GM19463 (cell line): ENCODE measurements at regions not wholly inside any gene's neighbourhood (a gene's known extent, or its start where the extent isn't known, plus 50 kb on each side); places are given as distances from the start of the nearest gene placed in this dataset.

Experiments
- ATAC-seq: cut with Tn5 transposase; IDR thresholded peaks from one replicate; pipeline ENCODE4 v1.9.1; 2021; ENCODE audit warnings: mild to moderate bottlenecking, moderate library complexity; ENCODE audit not compliant: unreplicated experiment

DNA sequence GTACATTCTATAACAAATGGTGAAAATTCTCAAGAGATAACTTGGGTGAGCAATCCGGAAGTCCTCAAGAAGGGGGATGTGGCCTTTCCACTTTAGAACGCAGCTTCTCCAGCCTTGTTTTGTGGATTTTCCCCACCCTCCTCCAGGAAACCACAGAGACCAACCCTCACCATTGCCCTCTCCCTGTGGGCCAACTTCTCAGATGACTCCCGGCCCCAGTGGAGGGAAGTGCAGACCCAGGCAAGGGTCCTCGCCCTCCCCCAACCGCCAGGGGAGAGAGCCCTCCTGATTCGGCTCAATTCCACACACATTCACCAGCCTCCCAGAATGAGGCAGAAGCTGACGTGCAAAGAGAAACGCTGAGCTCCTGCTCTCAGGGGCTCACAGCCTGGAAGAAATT lies 277.2 kb downstream of the EIPR1 start:
- ATAC-seq, result no peak

DNA sequence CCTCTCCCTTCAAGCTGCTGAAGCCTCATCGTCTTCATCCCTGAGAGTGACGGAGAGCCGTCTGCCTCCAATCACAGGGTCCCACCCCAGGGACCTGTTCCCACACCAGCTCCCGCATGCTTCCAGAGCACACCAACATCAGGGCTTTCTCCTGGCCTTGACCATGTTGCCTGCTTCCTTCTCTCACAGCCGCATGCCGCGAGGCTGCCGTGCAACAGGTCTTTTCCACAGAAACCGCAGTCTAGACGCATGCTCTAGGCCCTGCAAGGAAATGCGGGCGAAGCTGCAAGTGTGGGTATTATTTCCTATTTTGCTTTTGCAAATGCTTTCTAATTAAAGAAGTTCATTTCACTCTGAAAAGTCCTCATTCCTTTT lies 277.8 kb downstream of the EIPR1 start:
- no peak for ATAC-seq

DNA sequence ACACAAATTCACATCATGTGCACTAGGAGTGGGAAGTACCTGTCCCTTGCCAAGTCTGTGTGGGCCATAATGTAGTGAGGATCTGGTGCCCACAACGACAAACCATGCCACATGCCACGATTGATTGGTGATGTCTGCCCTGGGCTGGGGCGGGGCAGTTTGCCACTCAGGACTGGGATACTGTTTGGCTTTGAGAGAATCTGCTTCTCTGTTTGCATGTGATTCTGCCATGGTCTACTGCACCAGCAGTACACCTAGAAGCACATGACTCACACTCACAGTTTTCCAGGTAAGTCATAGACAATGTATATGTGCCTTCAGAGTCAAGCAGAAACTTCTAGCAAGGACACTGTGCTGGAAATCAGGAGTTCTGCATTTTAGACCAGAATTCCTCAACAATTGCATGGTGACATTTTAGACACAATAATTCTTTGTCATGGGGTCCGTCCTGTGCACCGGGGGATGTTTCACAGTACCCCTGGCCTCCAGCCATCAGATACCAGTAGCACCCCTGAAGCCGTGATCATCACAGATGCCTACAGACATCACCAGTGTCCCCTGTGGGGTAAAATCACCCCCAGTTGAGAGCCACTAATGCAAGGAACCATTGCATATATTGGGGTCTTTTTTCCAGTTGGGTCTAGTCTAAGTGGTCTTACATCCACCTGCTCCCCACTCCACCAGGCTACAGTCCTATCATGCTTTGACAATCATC lies 278.3 kb downstream of the EIPR1 start:
- no peak for ATAC-seq

GRCh38 chr2:3098231-3098630 lies 279.4 kb downstream of the EIPR1 start:
- no peak for ATAC-seq

GRCh38 chr2:3097804-3098203 lies 279.8 kb downstream of the EIPR1 start:
- no peak for ATAC-seq

DNA sequence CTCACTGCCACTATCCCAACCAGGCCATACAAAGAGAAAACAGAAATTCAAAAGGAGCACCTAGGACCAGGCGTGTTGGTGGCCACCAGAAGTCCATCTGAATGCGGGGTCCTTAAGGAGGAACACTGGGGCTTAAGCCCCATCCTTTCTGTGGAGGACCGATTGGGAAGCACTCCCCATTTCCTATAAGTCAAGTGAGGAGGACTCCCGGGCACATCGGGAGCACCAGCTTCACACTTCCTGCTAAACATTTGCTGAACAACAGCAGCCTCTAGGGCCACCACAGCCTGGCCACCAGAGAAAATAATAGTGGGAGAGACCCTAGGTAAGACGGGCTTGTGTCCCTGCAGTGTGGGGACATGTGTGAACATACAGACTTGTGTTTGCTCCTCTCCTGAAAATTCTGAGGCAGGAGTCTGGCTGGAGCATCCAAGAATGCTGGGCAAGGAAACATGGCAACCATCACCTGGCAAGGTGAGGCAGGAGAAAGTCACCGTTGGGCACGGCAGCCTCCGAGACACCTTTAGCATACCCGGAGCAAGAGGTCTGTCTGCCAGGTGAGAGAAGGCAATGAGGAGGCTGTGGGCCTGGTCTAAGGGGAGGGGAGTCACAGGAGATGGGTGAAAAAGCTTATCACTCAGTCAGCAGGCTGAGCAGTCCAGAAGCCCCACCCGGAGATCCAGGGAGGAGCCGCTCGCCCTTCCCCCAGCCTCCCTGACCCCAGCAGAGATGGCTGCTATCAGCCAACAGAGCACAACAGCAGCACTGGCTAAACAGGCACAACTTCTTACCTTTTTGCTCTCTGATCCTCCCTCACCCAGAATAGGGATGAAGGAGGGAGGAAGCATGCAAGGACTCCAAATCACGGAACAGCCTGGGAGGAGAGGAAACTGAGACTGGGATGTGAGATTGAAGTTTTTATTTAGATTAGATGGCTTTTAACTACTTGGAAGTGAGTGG lies 282.3 kb downstream of the EIPR1 start:
- no peak for ATAC-seq

GRCh38 chr2:3094318-3094717 lies 283.3 kb downstream of the EIPR1 start:
- ATAC-seq, result no peak

DNA sequence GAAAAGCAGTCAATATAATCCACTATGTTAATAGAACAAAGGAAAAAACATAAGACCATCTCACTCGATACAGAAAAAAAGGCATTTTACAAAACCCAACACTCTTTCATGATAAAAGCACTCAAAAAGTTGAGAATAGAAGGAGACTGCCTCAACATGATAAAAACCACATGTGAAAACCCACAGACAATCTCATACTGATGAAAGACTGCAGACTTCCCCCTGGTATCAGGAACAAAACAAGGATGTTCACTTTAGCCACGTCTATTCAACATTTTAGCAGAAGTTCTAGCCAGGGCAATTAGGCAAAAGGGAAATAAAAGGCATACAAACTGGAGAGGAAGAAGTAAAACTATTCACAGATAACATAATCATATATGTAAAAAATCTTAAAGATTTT lies 285.9 kb downstream of the EIPR1 start:
- ATAC-seq, result no peak

DNA sequence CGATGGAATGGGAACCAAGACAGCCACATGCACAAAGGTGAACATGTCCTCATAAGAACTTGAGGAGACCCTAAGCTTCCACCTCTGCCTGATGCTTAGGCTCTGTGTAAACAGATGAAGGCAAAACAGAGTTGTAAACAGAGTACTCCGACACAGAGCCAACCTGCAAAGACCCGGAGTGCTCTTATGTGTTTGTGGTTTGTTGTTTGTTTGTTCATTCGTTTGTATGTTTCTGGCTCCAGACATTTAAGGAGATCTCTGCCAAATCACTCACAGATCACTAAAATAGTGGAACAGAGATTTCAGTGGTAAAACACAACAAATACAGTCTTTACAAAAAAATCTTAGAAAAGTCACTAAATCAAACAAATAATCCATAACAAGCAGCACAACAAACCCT lies 294.9 kb downstream of the EIPR1 start:
- ATAC-seq, result no peak

DNA sequence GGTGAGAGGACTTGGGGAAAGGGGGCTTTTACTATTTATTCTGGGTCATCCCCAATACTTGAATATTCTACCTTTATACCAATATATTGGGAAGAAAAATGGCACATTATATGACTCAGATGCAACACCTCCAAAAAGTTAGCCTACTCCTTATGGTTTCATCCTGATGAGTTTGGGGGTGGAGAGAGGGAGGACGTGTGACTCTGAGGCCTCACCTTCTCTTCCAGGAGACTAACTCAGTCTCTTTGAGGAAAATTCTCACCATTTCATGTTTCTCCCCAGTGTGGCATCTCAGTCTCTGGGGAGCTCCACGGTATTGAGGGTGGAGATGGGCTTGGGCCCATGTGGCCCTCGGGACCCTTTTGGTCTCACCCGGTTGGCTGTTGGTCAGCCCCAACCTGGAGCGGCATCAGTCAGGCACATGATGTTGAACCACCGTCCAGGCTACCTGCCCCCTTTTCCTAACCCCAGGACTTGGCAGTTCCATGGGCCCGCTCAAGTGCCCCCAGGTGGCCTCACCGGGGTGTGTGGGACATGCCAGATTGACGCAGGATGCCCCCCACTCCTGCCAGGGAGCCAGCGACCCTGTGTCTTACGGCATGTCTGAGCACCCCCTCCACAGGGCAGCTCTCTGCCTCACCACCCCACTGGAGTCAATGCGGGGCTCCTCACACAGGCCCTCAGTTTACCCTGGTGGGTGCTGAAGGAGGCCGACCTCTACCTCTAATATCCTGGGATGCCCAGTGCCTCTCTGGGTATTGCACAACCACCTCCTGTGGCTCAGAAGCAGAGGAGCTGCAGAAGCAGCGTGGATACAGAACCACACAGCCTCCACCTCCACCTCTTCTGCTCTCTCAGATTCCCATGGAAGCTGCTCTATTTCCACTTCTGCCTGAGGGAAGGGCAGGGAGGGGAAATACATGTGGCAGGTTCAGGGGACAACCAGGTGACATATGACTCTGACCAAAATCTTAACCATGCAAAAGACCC lies 297.4 kb downstream of the EIPR1 start:
- no peak for ATAC-seq

- no peak for ATAC-seq
Measured at GRCh38 chr2:3079466-3079865, 298.2 kb downstream of the EIPR1 start.

- no peak for ATAC-seq
Measured at GRCh38 chr2:3078684-3079083, 298.9 kb downstream of the EIPR1 start.

DNA sequence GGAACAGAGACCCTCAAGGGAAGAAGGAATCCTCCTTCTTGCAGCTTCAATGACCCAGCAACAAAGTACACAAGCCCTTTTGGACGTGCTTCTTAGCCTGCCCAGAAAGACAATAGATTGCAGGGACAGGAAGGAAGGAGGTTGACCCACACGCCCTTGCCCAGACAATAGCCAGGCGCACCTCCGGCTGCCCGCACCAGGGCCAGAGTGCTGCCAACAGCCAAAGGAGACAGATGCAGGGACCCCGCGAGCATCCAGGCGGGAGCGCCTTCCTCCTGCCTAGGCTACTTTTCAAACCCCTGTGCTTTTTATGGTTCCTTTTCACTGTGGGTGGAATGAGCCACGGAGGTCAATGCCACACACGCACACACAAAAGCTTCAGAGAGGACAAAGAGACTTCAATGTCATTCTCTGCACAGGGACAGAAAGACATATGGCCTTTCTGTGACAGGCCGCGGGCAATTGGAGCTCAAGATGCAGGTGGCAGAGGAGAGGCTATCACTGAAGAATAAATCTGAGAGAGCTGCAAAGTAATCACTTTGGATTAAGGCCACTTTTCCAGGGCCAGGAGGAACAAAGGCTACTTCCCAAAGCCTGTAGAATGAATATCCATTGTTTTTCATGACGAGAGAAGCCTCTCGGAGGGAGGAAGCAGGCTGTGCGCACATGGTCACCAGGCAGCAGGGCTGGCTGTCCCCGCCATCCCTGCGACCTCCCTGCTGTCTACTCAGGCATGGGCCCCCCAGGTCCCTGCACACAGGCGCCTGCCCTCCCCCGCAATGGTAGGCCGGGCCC lies 300.6 kb downstream of the EIPR1 start:
- ATAC-seq, result no peak

DNA sequence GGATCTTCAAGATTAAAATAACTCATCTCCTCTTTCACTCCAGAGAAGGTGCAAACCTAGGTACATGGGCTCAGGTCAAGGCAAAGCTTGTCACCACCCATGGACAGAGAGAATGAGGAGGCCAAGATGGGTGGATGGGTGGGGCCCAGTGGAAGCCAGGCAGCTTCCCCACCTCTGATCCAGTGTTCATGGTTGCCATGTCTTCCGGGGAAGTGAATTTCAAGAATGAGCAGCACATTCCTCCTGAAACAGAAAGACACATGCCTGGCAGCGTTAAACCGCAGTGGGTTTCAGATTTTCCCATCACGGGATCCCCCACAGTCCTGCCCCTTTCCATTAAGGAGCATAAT lies 301.7 kb downstream of the EIPR1 start:
- ATAC-seq, result no peak

DNA sequence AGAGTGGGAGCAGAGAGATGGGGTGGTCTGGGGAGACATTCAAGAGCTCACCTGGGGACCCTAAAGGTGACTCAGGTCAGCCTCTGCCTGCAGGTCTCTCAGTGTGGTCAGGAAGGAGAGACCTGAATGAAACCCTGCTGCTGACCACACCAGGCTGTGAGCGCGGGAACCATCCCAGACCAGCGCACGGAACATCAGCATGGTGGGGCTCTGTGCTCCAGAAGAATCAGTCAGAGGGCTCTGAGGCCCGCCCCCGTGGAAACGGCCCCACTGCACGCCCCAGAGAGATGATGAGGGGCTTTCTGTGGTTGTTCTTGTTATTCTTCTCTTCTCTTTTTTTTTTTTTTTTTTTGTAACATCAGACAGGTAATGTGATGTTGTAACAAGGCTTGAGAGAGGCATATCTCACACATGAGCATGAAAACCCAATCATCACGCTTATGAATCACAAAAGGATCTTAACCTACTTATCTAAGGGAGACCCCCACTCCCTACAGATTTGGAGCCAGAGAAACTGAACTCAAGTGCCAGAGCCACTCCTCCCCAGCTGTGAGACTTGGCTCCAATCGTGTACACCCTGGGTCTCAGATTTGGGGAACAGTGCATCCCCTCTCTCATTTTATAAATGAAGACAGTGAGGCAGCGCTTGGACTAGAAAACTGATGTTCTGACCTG lies 302.2 kb downstream of the EIPR1 start:
- no peak for ATAC-seq

GRCh38 chr2:3073704-3074103 lies 303.9 kb downstream of the EIPR1 start:
- ATAC-seq, result no peak

DNA sequence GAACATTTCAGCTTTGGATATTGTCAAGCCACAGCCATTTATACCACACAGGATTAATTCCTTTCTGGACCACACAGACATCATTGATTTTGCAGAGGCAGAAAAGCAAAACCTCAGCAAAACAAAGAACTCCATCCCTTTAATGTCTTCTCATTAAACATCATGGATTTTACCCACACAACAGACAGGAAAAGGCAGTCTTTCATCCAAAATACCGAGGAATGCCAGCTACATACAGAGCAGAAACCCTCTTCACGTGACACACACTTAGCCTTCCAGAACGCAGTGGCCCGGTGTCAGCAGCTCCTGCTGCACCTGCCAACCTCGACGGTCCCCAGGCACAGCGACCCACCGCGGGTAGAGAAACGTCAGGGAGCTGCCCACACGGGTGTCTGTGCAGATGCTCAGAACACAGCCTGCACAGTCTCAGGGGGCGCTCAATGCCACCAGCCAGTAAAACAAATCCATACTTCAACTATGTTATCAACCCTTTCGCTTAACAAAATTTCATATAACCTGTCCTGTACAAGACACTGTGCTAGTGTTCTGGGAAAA lies 304.5 kb downstream of the EIPR1 start:
- ATAC-seq, result no peak

DNA sequence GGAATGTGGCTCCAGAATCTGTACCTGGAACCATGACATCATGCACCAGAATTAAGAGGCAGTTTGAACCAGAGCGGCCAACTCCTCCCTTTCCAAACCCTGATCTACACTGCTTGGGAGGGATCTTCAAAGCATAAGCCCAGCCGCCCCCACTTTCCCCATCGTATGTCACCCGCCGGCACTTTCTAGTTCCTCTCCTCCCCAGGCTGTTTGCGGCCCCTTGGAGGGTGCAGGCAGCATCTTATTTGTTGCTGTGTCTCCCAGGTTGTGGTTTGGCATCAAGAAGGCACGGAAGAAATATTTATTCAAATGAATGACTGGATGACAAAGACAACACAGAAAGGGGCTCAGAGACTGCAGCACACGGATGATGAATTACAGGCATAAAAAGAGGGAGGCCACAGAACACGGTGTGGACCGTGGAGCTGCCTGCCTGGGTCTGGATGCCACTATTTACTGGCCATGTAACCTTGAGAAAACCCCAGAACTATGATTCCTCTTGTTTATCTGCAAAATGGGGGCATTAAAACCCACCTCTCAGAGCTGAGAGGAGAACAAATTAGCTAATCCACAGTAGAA lies 305.8 kb downstream of the EIPR1 start:
- ATAC-seq, result no peak

DNA sequence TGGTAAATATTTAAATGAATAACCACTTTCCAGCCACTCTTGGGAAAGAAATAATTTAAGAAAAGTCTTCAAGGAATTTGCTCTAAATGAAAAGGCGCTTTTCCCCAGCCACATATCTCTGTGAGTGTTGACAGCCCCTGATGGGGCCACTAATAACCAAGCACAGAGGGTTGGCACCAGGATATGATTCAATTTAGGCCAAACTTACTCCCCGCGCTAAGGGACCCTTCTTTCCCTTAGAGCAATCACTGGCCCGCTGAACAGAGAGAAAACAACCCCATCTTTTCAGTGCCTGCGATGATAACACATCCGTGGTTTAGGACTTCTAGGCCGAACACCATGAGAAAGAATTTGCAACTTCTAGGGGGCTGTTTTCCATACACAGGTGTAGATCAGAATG lies 310.8 kb downstream of the EIPR1 start:
- no peak for ATAC-seq
